HepG2 (cell line): ENCODE measurements at regions not wholly inside any gene's neighbourhood (a gene's known extent, or its start where the extent isn't known, plus 50 kb on each side); places are given as distances from the start of the nearest gene placed in this dataset.

Experiments used
- ATAC-seq: fragments of 200-7000 bp; cut with Tn5 transposase; 3 replicates; pipeline ENCODE4 v1.9.1; 2020; ENCODE audit warnings: mild to moderate bottlenecking, moderate library complexity
- BruUV-seq: library from RNA; stranded (reverse); fragments of 400-500 nt; replicated peaks from 2 replicates; lab custom pipeline; 2021; lab: Mats Ljungman, UMichigan
- CTCF ChIA-PET: fragments of 300-600 bp; formaldehyde crosslinking; extraction: SDS; loops from one replicate; lab custom pipeline; 2021; ENCODE audit warnings: low total read pairs, inconsistent platforms, low intra/inter-chr PET ratio; lab: Yijun Ruan, JAX
- POLR2A ChIA-PET: fragments of 350-600 bp; sonication (Branson Sonifier 250); formaldehyde crosslinking; loops from one replicate; lab custom pipeline; 2020; ENCODE audit warnings: antibody characterized with exemption, inconsistent platforms; lab: Yijun Ruan, JAX
- DNase-seq: peaks from one replicate; pipeline ENCODE4 v3.0.0-alpha.2; 2015; ENCODE audit warnings: low spot score
- FAIRE-seq: peaks from 3 replicates; lab custom pipeline; 2011; peaks lifted over from hg19 to GRCh38; lab: Jason Lieb, UNC
- H2AFZ ChIP-seq: one replicate; pipeline ENCODE4 v1.6.1; 2011; ENCODE audit warnings: low read length, inconsistent platforms
- H3K27ac ChIP-seq: fragments of 300-600 bp; 3 replicates; pipeline ENCODE4 v1.8.0; 2011; ENCODE audit warnings: mixed run types, mild to moderate bottlenecking, mixed read lengths, low read length, inconsistent platforms; ENCODE audit not compliant: insufficient read depth; ENCODE audit errors: extremely low read length
- H3K27me3 ChIP-seq, 2 experiments: fragments of 200-600 bp in 1 of 2; 2 replicates in 1 of 2; 3 replicates in 1 of 2; pipeline versions ENCODE4 v1.6.0 to v1.8.0; 2011; ENCODE audit warnings: low read length in 2 of 2, mild to moderate bottlenecking in 2 of 2, moderate library complexity in 2 of 2, inconsistent platforms in 1 of 2; ENCODE audit not compliant: insufficient read depth in 2 of 2, control insufficient read depth in 1 of 2
- H3K36me3 ChIP-seq, 2 experiments: fragments of 200-600 bp in 1 of 2; replicated peaks in 1 of 2; 2 replicates in 1 of 2; 3 replicates in 1 of 2; pipeline versions ENCODE4 v1.5.1 to v1.8.0; 2011; ENCODE audit warnings: low read length in 2 of 2, inconsistent platforms in 1 of 2; ENCODE audit not compliant: insufficient read depth in 2 of 2, control insufficient read depth in 1 of 2
- H3K4me1 ChIP-seq: 2 replicates; pipeline ENCODE4 v1.5.1; 2012; ENCODE audit warnings: low read length, inconsistent platforms; ENCODE audit not compliant: insufficient read depth
- H3K4me2 ChIP-seq: 2 replicates; pipeline ENCODE4 v1.6.0; 2011; ENCODE audit warnings: low read depth, low read length, inconsistent platforms
- H3K4me3 ChIP-seq, 3 experiments: fragments of 200-600 bp in 1 of 3; sonication (generic), shearing (Covaris generic) in 1 of 3; replicated peaks in 1 of 3; 2 replicates each; pipeline ENCODE4 v1.5.1; 2011 to 2016; ENCODE audit warnings: low read length in 3 of 3, inconsistent platforms in 2 of 3, low read depth in 2 of 3, mild to moderate bottlenecking in 2 of 3, control low read depth in 1 of 3, mixed read lengths in 1 of 3; ENCODE audit not compliant: insufficient read depth in 1 of 3
- H3K79me2 ChIP-seq: one replicate; pipeline ENCODE4 v1.6.1; 2011; ENCODE audit warnings: low read length, inconsistent platforms; ENCODE audit not compliant: insufficient read depth
- H3K9ac ChIP-seq: 2 replicates; pipeline ENCODE4 v1.6.0; 2011; ENCODE audit warnings: mild to moderate bottlenecking, low read depth, low read length, inconsistent platforms; ENCODE audit not compliant: insufficient read depth
- H3K9me3 ChIP-seq: 2 replicates; pipeline ENCODE4 v1.5.1; 2012; ENCODE audit warnings: mild to moderate bottlenecking, low read length
- H4K20me1 ChIP-seq: 2 replicates; pipeline ENCODE4 v1.6.0; 2011; ENCODE audit warnings: inconsistent platforms, mild to moderate bottlenecking, low read length, moderate library complexity; ENCODE audit not compliant: insufficient read depth
- NFE2L2 ChIP-seq: fragments of 150-350 bp; IDR thresholded peaks from 2 replicates; pipeline ENCODE4 v1.6.1; 2014; ENCODE audit warnings: low read length
- TAF1 ChIP-seq: sonication (generic); formaldehyde crosslinking; IDR thresholded peaks from 2 replicates; pipeline ENCODE4 v1.4.0; 2020; ENCODE audit warnings: missing genetic modification reagents
- ZNF124 ChIP-seq: sonication (generic); formaldehyde crosslinking; IDR thresholded peaks from 2 replicates; pipeline ENCODE4 v1.4.0; 2020; ENCODE audit warnings: missing genetic modification reagents
- ZNF724P ChIP-seq: sonication (generic); formaldehyde crosslinking; IDR thresholded peaks from 2 replicates; pipeline ENCODE4 v1.8.0; 2022; ENCODE audit warnings: missing genetic modification reagents, borderline replicate concordance
- ZSCAN20 ChIP-seq: sonication (generic); formaldehyde crosslinking; IDR thresholded peaks from 2 replicates; pipeline ENCODE4 v1.4.0; 2020; ENCODE audit warnings: missing genetic modification reagents, mild to moderate bottlenecking, borderline replicate concordance
- WGBS: methylation state at CpG from one replicate; pipeline ENCODE4 v1.1.6; 2017; ENCODE audit warnings: low lambda C conversion rate; 5-methylcytosine and 5-hydroxymethylcytosine counted together
- in situ Hi-C: cut with HindIII; loops from 2 replicates; pipeline ENCODE4 v1.10.0; 2017; ENCODE audit warnings: low pct_unique_long_range_greater_than_20kb; ENCODE audit not compliant: extremely low pct_ligation_motif_present
- intact Hi-C: fragments of 100-400 bp; cut with micrococcal nuclease; formaldehyde crosslinking; loops from one replicate; pipeline ENCODE4 v1.10.0; 2022; ENCODE audit not compliant: unreplicated experiment
- TF ChIP-seq, protein P1 (sequence below): sonication (generic); formaldehyde crosslinking; IDR thresholded peaks from 2 replicates; pipeline ENCODE4 v1.4.0; 2020; ENCODE audit warnings: missing genetic modification reagents, borderline replicate concordance
- TF ChIP-seq, protein P2 (sequence below): sonication (generic); formaldehyde crosslinking; IDR thresholded peaks from 2 replicates; pipeline ENCODE4 v1.4.0; 2020; ENCODE audit warnings: missing genetic modification reagents, borderline replicate concordance

DNA sequence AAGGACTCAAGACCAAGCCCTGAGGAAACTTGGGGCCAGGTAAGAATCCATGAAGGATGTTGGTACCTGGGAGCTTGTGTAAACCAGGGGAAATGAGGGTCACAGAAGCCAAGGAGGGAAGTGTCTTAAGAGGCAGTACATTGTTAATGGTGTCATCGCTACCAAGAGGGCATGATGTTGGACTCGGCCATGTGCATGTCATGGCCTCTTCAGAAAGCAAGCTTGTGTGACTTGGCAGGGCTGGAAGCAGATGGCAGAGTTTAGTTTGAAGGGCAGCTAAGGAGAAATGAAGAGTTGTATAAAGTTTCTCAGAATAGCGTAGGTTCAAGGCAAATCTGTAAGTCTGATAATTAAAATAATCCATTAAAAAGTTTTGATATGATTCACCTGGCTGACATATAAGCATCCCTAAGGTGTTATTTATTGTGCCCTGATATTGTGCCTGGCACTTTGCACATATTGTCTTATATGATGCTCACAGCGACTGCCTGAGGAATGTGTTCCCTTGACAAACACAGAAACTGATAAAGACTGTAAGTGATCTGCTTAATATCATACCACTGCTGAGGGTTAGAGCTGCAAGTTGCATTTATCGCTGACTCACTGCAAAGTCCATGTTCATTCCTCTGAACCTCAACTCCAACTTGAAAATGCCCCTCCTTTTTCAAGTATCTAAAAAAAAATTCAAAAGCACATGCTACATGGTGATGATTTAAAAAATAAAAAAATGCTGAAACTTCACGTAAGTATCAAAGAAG is 81.3 kb upstream of the PTPN3 start:
- Histone ChIP-seq H3K36me3 (no peaks in the 10 kb centered on the region), H3K4me2 (no peak overlapping the region), H2AFZ (no peak overlapping the region), H3K27ac (no peak overlapping the region), H3K9ac (no peak overlapping the region), H4K20me1 (no peaks in the 10 kb centered on the region), H3K27me3 (no peaks in the 10 kb centered on the region), H3K79me2 (no peaks in the 10 kb centered on the region), H3K9me3 (no peaks in the 10 kb centered on the region), H3K4me3 (no peak overlapping the region), H3K4me1 (no peaks in the 10 kb centered on the region)
- 39% methylated on average over 6 of the region's 6 CpGs for whole genome bisulfite sequencing
- ChIA-PET POLR2A (no interaction called here), CTCF (no interaction called here)
- TF ChIP-seq, protein P1, sequence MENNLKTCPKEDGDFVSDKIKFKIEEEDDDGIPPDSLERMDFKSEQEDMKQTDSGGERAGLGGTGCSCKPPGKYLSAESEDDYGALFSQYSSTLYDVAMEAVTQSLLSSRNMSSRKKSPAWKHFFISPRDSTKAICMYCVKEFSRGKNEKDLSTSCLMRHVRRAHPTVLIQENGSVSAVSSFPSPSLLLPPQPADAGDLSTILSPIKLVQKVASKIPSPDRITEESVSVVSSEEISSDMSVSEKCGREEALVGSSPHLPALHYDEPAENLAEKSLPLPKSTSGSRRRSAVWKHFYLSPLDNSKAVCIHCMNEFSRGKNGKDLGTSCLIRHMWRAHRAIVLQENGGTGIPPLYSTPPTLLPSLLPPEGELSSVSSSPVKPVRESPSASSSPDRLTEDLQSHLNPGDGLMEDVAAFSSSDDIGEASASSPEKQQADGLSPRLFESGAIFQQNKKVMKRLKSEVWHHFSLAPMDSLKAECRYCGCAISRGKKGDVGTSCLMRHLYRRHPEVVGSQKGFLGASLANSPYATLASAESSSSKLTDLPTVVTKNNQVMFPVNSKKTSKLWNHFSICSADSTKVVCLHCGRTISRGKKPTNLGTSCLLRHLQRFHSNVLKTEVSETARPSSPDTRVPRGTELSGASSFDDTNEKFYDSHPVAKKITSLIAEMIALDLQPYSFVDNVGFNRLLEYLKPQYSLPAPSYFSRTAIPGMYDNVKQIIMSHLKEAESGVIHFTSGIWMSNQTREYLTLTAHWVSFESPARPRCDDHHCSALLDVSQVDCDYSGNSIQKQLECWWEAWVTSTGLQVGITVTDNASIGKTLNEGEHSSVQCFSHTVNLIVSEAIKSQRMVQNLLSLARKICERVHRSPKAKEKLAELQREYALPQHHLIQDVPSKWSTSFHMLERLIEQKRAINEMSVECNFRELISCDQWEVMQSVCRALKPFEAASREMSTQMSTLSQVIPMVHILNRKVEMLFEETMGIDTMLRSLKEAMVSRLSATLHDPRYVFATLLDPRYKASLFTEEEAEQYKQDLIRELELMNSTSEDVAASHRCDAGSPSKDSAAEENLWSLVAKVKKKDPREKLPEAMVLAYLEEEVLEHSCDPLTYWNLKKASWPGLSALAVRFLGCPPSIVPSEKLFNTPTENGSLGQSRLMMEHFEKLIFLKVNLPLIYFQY (CRISPR knock-in tag), result no peak
- TF ChIP-seq ZNF724P (CRISPR knock-in tag) (no peak), NFE2L2 (0 out of 2 replicates have a peak, but pooled peaks have one; percentile 13), TAF1 (no peak), ZNF124 (CRISPR knock-in tag) (no peak), ZSCAN20 (no peak)
- TF ChIP-seq, protein P2, sequence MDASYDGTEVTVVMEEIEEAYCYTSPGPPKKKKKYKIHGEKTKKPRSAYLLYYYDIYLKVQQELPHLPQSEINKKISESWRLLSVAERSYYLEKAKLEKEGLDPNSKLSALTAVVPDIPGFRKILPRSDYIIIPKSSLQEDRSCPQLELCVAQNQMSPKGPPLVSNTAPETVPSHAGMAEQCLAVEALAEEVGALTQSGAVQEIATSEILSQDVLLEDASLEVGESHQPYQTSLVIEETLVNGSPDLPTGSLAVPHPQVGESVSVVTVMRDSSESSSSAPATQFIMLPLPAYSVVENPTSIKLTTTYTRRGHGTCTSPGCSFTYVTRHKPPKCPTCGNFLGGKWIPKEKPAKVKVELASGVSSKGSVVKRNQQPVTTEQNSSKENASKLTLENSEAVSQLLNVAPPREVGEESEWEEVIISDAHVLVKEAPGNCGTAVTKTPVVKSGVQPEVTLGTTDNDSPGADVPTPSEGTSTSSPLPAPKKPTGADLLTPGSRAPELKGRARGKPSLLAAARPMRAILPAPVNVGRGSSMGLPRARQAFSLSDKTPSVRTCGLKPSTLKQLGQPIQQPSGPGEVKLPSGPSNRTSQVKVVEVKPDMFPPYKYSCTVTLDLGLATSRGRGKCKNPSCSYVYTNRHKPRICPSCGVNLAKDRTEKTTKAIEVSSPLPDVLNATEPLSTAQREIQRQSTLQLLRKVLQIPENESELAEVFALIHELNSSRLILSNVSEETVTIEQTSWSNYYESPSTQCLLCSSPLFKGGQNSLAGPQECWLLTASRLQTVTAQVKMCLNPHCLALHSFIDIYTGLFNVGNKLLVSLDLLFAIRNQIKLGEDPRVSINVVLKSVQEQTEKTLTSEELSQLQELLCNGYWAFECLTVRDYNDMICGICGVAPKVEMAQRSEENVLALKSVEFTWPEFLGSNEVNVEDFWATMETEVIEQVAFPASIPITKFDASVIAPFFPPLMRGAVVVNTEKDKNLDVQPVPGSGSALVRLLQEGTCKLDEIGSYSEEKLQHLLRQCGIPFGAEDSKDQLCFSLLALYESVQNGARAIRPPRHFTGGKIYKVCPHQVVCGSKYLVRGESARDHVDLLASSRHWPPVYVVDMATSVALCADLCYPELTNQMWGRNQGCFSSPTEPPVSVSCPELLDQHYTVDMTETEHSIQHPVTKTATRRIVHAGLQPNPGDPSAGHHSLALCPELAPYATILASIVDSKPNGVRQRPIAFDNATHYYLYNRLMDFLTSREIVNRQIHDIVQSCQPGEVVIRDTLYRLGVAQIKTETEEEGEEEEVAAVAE (CRISPR knock-in tag), result no peak
- no peak for FAIRE-seq
- no peak for ATAC-seq
- intact Hi-C loops, result loop anchor here (5.0 kb wide), 1 partner anchor 308 kb away; no protein-coding TSS in a partner anchor
- in situ Hi-C loops, result loop anchor here (5.0 to 10.0 kb wide), 2 partner anchors 238 to 475 kb away; no protein-coding TSS in a partner anchor
- no peak for DNase-seq
- BruUV-seq, result no TSS peak
